PC-3 (cell line): ENCODE measurements at regions not wholly inside any gene's neighbourhood (a gene's known extent, or its start where the extent isn't known, plus 50 kb on each side); places are given as distances from the start of the nearest gene placed in this dataset.

Experiments used
- ATAC-seq: fragments of 200-7000 bp; cut with Tn5 transposase; 2 replicates; pipeline ENCODE4 v1.9.1; 2020; ENCODE audit warnings: mild to moderate bottlenecking, moderate library complexity
- BruUV-seq: library from RNA; stranded (reverse); fragments of 400-500 nt; replicated peaks from 2 replicates; lab custom pipeline; 2021; lab: Mats Ljungman, UMichigan
- CTCF ChIA-PET: fragments of 300-600 bp; sonication (Branson Sonifier 250); formaldehyde crosslinking; loops from one replicate; lab custom pipeline; 2022; ENCODE audit warnings: antibody characterized with exemption; lab: Charles Lee
- POLR2A ChIA-PET: fragments of 300-600 bp; sonication (Branson Sonifier 250); formaldehyde crosslinking; loops from one replicate; lab custom pipeline; 2022; ENCODE audit warnings: antibody characterized with exemption; ENCODE audit not compliant: unreplicated experiment; lab: Charles Lee
- DNase-seq: peaks from one replicate; pipeline ENCODE4 v3.0.0-alpha.2; 2015
- H2AFZ ChIP-seq: fragments of 300-600 bp; sonication (generic); 2 replicates; pipeline ENCODE4 v1.6.0; 2016; ENCODE audit warnings: antibody characterized with exemption, low read length
- H3F3A ChIP-seq: fragments of 300-600 bp; sonication (generic); one replicate; pipeline ENCODE4 v1.6.0; 2017; ENCODE audit warnings: antibody characterized with exemption, low read length, control low read depth, mild to moderate bottlenecking; ENCODE audit not compliant: unreplicated experiment
- H3K27ac ChIP-seq: fragments of 300-600 bp; sonication (generic); 2 replicates; pipeline ENCODE4 v1.5.1; 2016; ENCODE audit warnings: mild to moderate bottlenecking, low read length
- H3K27me3 ChIP-seq: fragments of 300-600 bp; sonication (generic); 2 replicates; pipeline ENCODE4 v1.6.1; 2016; ENCODE audit warnings: low read length, mixed read lengths
- H3K36me3 ChIP-seq: fragments of 300-600 bp; sonication (generic); 2 replicates; pipeline ENCODE4 v1.6.1; 2016; ENCODE audit warnings: low read depth, mixed run types, low read length, mixed read lengths
- H3K4me1 ChIP-seq: fragments of 300-600 bp; sonication (generic); 2 replicates; pipeline ENCODE4 v1.5.1; 2016; ENCODE audit warnings: low read length; ENCODE audit not compliant: insufficient read depth
- H3K4me2 ChIP-seq: fragments of 300-600 bp; sonication (generic); 2 replicates; pipeline ENCODE4 v1.6.0; 2016; ENCODE audit warnings: low read length
- H3K4me3 ChIP-seq: fragments of 300-600 bp; sonication (generic); 2 replicates; pipeline ENCODE4 v1.5.1; 2016; ENCODE audit warnings: mild to moderate bottlenecking, low read length, mixed read lengths
- H3K79me2 ChIP-seq: fragments of 300-600 bp; sonication (generic); 2 replicates; pipeline ENCODE4 v1.6.1; 2017; ENCODE audit warnings: low read length, mixed read lengths
- H3K9ac ChIP-seq: fragments of 300-600 bp; sonication (generic); 2 replicates; pipeline ENCODE4 v1.6.0; 2016; ENCODE audit warnings: mild to moderate bottlenecking, low read length
- H3K9me2 ChIP-seq: fragments of 300-600 bp; sonication (generic); replicated peaks from 2 replicates; pipeline ENCODE4 v1.6.1; 2016; ENCODE audit warnings: mixed run types, low read length, mixed read lengths
- H3K9me3 ChIP-seq: fragments of 300-600 bp; sonication (generic); 2 replicates; pipeline ENCODE4 v1.6.1; 2016; ENCODE audit warnings: low read length, mixed read lengths
- H4K20me1 ChIP-seq: fragments of 300-600 bp; sonication (generic); 2 replicates; pipeline ENCODE4 v1.6.1; 2016; ENCODE audit warnings: low read length, mixed read lengths
- EZH2 ChIP-seq: fragments of 300-600 bp; sonication (generic); IDR thresholded peaks from one replicate; pipeline ENCODE4 v1.6.1; 2017; ENCODE audit warnings: antibody characterized with exemption, mild to moderate bottlenecking, low read length; ENCODE audit not compliant: unreplicated experiment
- EZH2phosphoT487 ChIP-seq: fragments of 300-600 bp; sonication (generic); IDR thresholded peaks from 2 replicates; pipeline ENCODE4 v1.6.1; 2018; ENCODE audit warnings: mild to moderate bottlenecking, antibody characterized with exemption, low read length, borderline replicate concordance
- intact Hi-C: fragments of 100-400 bp; cut with micrococcal nuclease; formaldehyde crosslinking; loops from 2 replicates; pipeline ENCODE4 v1.9.0; 2023
- TF ChIP-seq, protein P1 (sequence below): fragments of 300-600 bp; sonication (generic); conservative IDR thresholded peaks from 2 replicates; pipeline ENCODE4 v1.5.1; 2017; ENCODE audit warnings: antibody characterized with exemption, low read depth, mild to moderate bottlenecking, low read length

DNA sequence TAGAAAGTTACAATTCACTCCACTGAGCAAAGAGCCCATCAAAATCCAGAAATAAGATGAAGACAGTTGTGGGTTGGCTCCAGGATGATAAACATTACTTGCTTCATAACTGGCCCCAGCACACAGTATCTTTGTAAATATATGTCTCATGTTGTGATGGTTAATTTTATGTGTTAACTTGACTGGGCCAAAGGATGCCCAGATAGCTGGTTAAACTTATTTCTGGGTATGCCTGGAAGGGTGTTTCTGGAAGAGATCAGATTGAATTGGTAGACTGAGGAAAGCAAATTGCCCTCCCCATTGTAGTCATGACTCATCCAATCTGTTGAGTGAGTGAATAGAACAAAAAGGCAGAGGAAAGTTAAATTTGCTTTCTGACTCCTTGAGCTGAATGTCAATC is 373.8 kb downstream of the LNPK start:
- no peak for DNase-seq
- intact Hi-C loops, result no loop called here
- Histone ChIP-seq H4K20me1 (no peaks in the 10 kb centered on the region), H3K79me2 (no peaks in the 10 kb centered on the region), H3K4me3 (no peak overlapping the region), H3K9me3 (no peaks in the 10 kb centered on the region), H2AFZ (no peak overlapping the region), H3K27ac (no peak overlapping the region), H3K4me1 (peaks cover 10% of the 10 kb centered on the region), H3K9me2 (no peaks in the 10 kb centered on the region), H3K4me2 (no peak overlapping the region), H3K36me3 (no peaks in the 10 kb centered on the region), H3K9ac (no peak overlapping the region), H3F3A (no peaks in the 10 kb centered on the region), H3K27me3 (peaks cover 31% of the 10 kb centered on the region)
- no TSS peak for BruUV-seq
- ChIA-PET POLR2A (no interaction called here), CTCF (no interaction called here)
- ATAC-seq, result no peak
- no peak for TF ChIP-seq EZH2
- TF ChIP-seq, protein P1, sequence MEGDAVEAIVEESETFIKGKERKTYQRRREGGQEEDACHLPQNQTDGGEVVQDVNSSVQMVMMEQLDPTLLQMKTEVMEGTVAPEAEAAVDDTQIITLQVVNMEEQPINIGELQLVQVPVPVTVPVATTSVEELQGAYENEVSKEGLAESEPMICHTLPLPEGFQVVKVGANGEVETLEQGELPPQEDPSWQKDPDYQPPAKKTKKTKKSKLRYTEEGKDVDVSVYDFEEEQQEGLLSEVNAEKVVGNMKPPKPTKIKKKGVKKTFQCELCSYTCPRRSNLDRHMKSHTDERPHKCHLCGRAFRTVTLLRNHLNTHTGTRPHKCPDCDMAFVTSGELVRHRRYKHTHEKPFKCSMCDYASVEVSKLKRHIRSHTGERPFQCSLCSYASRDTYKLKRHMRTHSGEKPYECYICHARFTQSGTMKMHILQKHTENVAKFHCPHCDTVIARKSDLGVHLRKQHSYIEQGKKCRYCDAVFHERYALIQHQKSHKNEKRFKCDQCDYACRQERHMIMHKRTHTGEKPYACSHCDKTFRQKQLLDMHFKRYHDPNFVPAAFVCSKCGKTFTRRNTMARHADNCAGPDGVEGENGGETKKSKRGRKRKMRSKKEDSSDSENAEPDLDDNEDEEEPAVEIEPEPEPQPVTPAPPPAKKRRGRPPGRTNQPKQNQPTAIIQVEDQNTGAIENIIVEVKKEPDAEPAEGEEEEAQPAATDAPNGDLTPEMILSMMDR, result no peak
- no peak for TF ChIP-seq EZH2phosphoT487

DNA sequence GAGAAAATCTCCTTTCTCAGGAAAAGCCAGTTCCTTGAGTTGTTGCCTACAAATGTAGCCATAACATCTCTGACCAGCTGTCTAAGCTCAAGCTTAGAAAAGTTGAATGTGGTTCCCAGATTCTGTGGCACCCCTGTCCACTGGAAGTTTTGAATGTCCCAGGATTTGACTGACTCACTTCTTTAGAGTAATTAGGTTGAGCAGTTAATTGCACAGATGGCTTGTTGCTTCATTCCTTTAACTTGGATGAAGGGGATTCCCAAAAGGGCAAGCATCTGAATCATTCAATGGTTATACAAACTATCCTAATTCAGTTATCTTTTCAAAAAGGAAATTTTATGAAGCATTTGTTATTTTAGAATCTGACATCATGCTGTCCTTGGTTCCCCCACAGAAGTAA is 374.7 kb downstream of the LNPK start:
- Histone ChIP-seq H3K79me2 (no peaks in the 10 kb centered on the region), H3K9me3 (no peaks in the 10 kb centered on the region), H3K36me3 (no peaks in the 10 kb centered on the region), H3K4me3 (no peak overlapping the region), H2AFZ (no peak overlapping the region), H3K27me3 (peaks cover 31% of the 10 kb centered on the region), H3K27ac (no peak overlapping the region), H3K9ac (no peak overlapping the region), H3K4me1 (peaks cover 10% of the 10 kb centered on the region), H3K4me2 (no peak overlapping the region), H4K20me1 (no peaks in the 10 kb centered on the region), H3F3A (no peaks in the 10 kb centered on the region), H3K9me2 (no peaks in the 10 kb centered on the region)
- ChIA-PET CTCF (no interaction called here), POLR2A (no interaction called here)
- no TSS peak for BruUV-seq
- ATAC-seq, result no peak
- no peak for DNase-seq
- intact Hi-C loops, result no loop called here
- TF ChIP-seq, protein P1, result no peak
- no peak for TF ChIP-seq EZH2
- no peak for TF ChIP-seq EZH2phosphoT487

DNA sequence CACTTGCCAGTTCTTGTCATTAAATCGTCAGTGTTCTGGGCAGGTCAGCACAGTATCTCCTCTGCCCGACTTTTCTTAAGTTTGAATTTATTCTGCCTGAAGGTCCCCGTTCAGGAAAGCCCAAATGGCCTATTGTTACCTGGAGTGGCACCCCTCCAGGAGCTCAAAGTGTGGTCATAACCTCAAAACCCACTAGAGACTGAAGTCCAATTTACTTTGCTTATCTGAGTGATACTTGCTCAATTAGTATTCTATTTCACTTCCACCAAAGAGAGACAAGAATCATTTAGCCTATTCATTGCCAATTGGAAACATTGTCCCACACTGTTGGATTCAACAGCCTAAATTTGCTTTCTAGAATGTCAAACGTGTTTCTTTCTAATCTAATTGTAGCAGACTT is 375.3 kb downstream of the LNPK start:
- H3K79me2 ChIP-seq, result no peaks in the 10 kb centered on the region
- TF ChIP-seq EZH2phosphoT487 (no peak), EZH2 (no peak)
- TF ChIP-seq, protein P1, result no peak
- no peaks in the 10 kb centered on the region for H3K36me3 ChIP-seq
- ChIA-PET CTCF (no interaction called here), POLR2A (no interaction called here)
- H3K9me3 ChIP-seq, result no peaks in the 10 kb centered on the region
- H3F3A ChIP-seq, result no peaks in the 10 kb centered on the region
- ATAC-seq (no peak), DNase-seq (no peak)
- no peaks in the 10 kb centered on the region for H4K20me1 ChIP-seq
- intact Hi-C loops, result no loop called here
- no peak overlapping the region for H3K9ac ChIP-seq
- H3K4me2 ChIP-seq, result no peak overlapping the region
- H3K27me3 ChIP-seq, result peaks cover 31% of the 10 kb centered on the region
- BruUV-seq, result no TSS peak
- H3K4me1 ChIP-seq, result peaks cover 10% of the 10 kb centered on the region
- H2AFZ ChIP-seq, result no peak overlapping the region
- no peak overlapping the region for H3K4me3 ChIP-seq
- no peak overlapping the region for H3K27ac ChIP-seq
- H3K9me2 ChIP-seq, result no peaks in the 10 kb centered on the region
